Thymus (tissue), 11 donors: ENCODE measurements at regions not wholly inside any gene's neighbourhood (a gene's known extent, or its start where the extent isn't known, plus 50 kb on each side); places are given as distances from the start of the nearest gene placed in this dataset.

Experiments used
- DNase-seq, 9 donors: peaks; one replicate each; pipeline ENCODE4 v3.0.0-alpha.2; 2013; ENCODE audit warnings: low spot score in 9 of 9, low read depth in 6 of 9, missing footprints in 1 of 9
- H3K27ac ChIP-seq, 2 donors: one replicate each; pipeline ENCODE4 v1.5.1; 2013; ENCODE audit warnings: control low read depth in 1 of 2, low read depth in 1 of 2, low read length in 1 of 2, mild to moderate bottlenecking in 1 of 2, moderate library complexity in 1 of 2
- H3K27me3 ChIP-seq, 2 donors: one replicate each; pipeline ENCODE4 v1.5.1; 2013; ENCODE audit warnings: low read length in 1 of 2; ENCODE audit not compliant: control insufficient read depth in 2 of 2, insufficient read depth in 1 of 2
- H3K36me3 ChIP-seq, 2 donors: one replicate each; pipeline ENCODE4 v1.5.1; 2013; ENCODE audit warnings: low read length in 1 of 2, mild to moderate bottlenecking in 1 of 2, moderate library complexity in 1 of 2; ENCODE audit not compliant: control insufficient read depth in 2 of 2, insufficient read depth in 2 of 2
- H3K4me1 ChIP-seq, 2 donors: one replicate each; pipeline ENCODE4 v1.5.1; 2013; ENCODE audit warnings: low read length in 2 of 2; ENCODE audit not compliant: control insufficient read depth in 2 of 2, insufficient read depth in 2 of 2
- H3K4me3 ChIP-seq, 2 donors: one replicate each; pipeline ENCODE4 v1.5.1; 2013; ENCODE audit warnings: low read length in 2 of 2, control low read depth in 1 of 2, mild to moderate bottlenecking in 1 of 2
- H3K9me3 ChIP-seq, 2 donors: one replicate each; pipeline ENCODE4 v1.5.1; 2013; ENCODE audit warnings: low read length in 1 of 2, mild to moderate bottlenecking in 1 of 2; ENCODE audit not compliant: control insufficient read depth in 2 of 2, insufficient read depth in 1 of 2
- WGBS: extraction: QIAGEN DNeasy Blood & Tissue Kit; methylation state at CpG from one replicate; pipeline ENCODE4 v1.1.7; 2013; 5-methylcytosine and 5-hydroxymethylcytosine counted together
- donor health status: healthy.

DNA sequence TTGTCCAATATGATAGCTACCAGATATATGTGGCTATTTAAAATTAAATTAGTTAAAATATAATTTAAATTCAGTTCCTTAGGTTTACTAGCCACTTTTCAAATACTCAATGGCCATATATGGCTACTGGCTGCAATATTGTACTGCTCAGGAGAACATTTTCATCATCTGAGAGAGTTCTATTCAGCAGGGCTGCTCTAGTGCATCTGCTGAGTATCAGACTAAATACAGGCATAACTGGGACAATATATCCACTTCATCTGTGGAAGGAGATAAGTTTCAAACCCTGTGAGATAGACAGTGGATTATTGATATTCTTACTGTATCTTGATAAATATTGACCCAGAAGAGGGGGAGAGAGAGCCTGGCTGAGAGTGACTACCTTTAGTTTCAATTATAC is 240.1 kb upstream of the ANKRD50 start:
- H3K4me1 ChIP-seq = no peaks in the 10 kb centered on the region
- no peaks in the 10 kb centered on the region for H3K27me3 ChIP-seq
- no peaks in the 10 kb centered on the region for H3K9me3 ChIP-seq
- no peak overlapping the region for H3K4me3 ChIP-seq
- no peak overlapping the region for H3K27ac ChIP-seq
- no peaks in the 10 kb centered on the region for H3K36me3 ChIP-seq
- no peak for DNase-seq

DNA sequence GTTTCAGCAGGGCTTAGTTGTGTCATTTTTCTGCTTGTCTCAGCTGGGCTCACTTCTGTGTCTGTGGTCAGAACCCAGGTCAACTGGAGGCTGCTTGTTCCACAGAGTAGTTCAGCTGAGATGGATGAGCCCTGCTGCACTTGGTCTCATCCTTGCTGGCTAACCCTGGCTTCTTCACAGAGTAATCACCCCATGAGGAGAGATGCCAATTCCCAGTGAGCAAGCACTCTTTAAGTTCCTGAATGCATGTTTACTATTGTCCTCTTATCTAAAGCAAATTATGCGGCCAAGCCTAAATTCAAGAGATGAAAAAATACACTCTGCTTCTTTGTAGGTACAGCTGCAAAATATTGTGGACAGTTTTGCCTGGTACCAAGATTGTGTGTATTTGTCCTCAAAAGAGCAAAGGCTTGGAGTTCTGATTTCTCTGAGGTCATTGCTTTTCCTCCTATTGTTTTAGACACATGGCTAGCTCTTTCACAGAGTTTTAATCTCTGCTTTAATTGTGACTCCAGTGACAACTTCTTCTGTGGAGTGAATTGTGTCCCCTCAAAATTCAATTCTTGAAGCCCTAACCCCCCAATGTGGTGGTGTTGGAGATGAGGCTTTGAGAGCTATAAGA is 236.6 kb upstream of the ANKRD50 start:
- H3K27ac ChIP-seq = no peak overlapping the region
- DNase-seq = no peak
- H3K4me1 ChIP-seq = no peaks in the 10 kb centered on the region
- no peaks in the 10 kb centered on the region for H3K36me3 ChIP-seq
- no peaks in the 10 kb centered on the region for H3K27me3 ChIP-seq
- H3K4me3 ChIP-seq = no peak overlapping the region
- no peaks in the 10 kb centered on the region for H3K9me3 ChIP-seq
- WGBS = 95% methylated on average over 1 of the region's 1 CpG

DNA sequence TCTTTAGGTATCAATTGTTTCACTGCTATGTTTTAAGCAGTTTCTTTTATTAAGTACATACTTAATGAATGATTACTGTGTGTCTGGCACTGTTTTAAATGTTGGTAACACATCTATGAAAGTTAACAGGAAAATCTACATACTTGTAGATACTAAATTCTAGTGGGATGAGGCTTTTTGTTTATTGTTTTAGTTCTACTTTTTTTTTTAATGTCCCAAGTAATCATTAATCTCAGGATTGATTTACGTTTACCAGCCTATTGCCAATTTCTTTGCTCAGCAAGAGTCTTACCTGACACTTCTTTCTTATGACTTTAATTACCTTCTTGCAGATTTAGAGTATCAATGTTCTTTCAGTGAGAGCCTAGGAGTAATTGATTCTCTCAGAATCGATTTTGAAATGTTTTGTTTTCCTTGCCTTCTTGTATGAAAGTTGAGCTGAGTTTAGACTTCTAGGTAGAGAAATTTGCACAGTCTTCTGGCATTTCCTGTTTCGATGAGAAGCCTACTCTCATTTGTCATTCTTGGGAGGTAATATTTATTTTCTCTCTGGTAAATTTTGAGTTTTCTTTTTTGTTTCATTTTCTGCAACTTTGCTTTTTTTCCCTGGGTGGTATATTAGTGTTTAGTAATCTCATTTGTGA is 235.2 kb upstream of the ANKRD50 start:
- WGBS = 79% methylated on average over 3 of the region's 3 CpGs
- Histone ChIP-seq H3K9me3 (no peaks in the 10 kb centered on the region), H3K4me3 (no peak overlapping the region), H3K36me3 (no peaks in the 10 kb centered on the region), H3K4me1 (no peaks in the 10 kb centered on the region), H3K27me3 (no peaks in the 10 kb centered on the region), H3K27ac (no peak overlapping the region)
- no peak for DNase-seq

DNA sequence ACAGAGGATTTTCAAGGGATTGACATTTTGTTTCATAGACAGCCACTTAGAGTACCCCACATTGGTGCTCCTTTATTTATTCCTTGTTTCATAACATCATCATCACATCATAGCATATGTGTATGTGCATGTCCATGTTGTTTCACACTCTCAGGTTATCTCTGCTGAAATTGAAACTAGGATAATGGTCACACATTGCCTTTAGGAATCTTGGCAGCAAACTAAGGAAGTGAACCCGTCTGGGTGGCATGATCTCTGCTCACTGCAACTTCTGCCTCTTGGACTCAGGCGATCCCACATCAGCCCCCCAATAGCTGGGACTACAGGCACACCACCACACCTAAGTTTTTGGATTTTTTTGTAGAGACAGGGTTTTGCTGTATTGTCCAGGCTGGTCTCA is 234.2 kb upstream of the ANKRD50 start:
- 83% methylated on average over 2 of the region's 2 CpGs for WGBS
- Histone ChIP-seq H3K9me3 (no peaks in the 10 kb centered on the region), H3K27me3 (no peaks in the 10 kb centered on the region), H3K4me3 (no peak overlapping the region), H3K36me3 (no peaks in the 10 kb centered on the region), H3K27ac (no peak overlapping the region), H3K4me1 (no peaks in the 10 kb centered on the region)
- no peak for DNase-seq

DNA sequence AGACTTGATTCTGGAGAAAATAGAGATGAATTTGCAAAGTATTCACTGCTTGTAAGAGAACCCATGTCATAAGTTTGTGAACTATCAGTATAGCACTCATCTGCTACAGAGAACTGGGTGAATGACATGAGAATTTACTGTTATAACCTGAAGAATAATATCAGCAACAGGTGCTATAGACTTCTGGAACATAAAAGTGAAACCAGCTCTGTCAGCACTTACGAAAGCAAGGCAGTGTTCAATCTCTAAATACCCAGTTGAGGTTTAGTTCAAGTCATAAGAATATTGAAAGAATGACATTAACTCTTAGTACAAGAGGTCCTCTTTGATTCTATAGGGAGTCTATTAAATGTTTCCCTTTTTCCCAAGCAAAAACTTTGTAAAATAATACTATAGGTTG is 232.9 kb upstream of the ANKRD50 start:
- Histone ChIP-seq H3K27ac (no peak overlapping the region), H3K4me3 (no peak overlapping the region), H3K27me3 (no peaks in the 10 kb centered on the region), H3K36me3 (no peaks in the 10 kb centered on the region), H3K9me3 (no peaks in the 10 kb centered on the region), H3K4me1 (no peaks in the 10 kb centered on the region)
- 84% methylated on average over 1 of the region's 1 CpG for WGBS
- DNase-seq = no peak

DNA sequence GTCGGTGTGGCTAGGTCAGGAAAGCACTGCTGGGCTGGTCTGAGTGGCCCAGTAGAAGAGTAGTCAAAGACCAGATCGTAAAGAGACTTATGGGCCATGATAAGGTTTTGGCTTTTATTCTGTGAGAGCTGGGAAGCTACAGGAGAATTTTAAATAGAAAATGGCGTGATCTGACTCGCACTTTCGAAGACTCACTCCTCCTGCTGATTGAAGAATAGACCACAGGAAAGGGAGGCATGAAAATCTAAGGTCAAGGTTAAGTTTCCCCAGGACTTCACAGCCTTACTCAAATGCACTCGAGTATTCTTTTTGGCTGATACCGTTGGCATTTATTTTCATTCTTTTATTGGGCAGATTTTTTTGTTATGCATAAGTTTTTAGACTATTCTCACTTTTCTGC is 231.4 kb upstream of the ANKRD50 start:
- Histone ChIP-seq H3K4me1 (no peaks in the 10 kb centered on the region), H3K9me3 (no peaks in the 10 kb centered on the region), H3K27ac (no peak overlapping the region), H3K27me3 (no peaks in the 10 kb centered on the region), H3K36me3 (no peaks in the 10 kb centered on the region), H3K4me3 (no peak overlapping the region)
- DNase-seq = no peak
- WGBS = 94% methylated on average over 7 of the region's 7 CpGs

DNA sequence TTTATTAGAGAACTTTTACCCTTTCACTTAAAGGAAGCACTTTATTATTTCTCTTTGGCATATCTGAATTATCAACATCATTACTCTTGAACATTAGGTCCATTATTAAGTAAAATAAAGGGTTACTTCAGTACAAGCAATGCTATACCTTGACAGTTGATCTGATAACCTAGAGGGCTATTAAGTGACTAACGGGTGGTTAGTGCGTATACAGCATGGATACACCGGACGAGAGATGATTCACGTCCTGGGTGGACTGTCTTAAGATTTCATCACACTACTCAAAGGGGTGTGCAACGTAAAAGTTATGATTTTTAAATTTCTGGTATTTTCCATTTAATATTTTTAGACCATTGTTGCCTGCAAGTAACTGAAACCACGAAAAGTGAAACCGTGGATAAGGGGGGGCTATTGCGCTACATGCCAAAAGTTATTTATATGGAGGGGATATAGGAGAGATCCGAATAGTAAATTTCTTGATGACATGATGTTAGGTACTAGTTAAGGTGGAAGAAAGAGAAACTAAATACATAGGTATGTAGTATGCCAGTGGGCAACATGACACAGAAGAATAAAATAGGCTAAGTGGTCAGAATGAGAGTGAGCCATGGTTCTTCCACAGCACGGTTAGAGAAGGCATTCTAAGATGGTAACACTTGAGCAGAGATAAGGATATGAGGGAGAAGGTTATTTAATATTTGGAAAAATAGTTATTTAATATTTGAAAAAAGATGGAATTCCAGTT is 230.8 kb upstream of the ANKRD50 start:
- DNase-seq = no peak
- H3K27ac ChIP-seq = no peak overlapping the region
- no peaks in the 10 kb centered on the region for H3K36me3 ChIP-seq
- 91% methylated on average over 11 of the region's 11 CpGs for WGBS
- H3K9me3 ChIP-seq = no peaks in the 10 kb centered on the region
- H3K27me3 ChIP-seq = no peaks in the 10 kb centered on the region
- H3K4me3 ChIP-seq = no peak overlapping the region
- H3K4me1 ChIP-seq = no peaks in the 10 kb centered on the region

DNA sequence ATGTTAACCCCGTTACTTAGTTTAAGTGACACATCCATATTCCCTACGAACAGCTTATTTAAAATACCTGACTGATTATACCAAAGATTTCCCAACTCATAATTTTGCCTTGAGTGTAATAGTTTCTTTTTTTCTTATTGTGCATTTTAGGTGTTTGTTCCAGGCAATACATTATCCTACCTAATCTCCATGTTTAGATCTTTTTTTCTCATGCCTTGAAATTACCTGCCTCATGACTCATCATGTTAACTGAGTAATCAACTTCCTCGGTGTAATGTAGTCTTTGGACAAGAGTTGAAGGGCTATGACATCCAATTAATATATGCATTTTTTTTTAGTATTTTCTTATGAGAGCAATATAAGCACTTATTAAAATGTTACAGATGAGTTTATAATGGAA is 228.7 kb upstream of the ANKRD50 start:
- Histone ChIP-seq H3K4me1 (no peaks in the 10 kb centered on the region), H3K36me3 (no peaks in the 10 kb centered on the region), H3K27ac (no peak overlapping the region), H3K9me3 (no peaks in the 10 kb centered on the region), H3K4me3 (no peak overlapping the region), H3K27me3 (no peaks in the 10 kb centered on the region)
- no peak for DNase-seq
- 95% methylated on average over 3 of the region's 3 CpGs for WGBS

DNA sequence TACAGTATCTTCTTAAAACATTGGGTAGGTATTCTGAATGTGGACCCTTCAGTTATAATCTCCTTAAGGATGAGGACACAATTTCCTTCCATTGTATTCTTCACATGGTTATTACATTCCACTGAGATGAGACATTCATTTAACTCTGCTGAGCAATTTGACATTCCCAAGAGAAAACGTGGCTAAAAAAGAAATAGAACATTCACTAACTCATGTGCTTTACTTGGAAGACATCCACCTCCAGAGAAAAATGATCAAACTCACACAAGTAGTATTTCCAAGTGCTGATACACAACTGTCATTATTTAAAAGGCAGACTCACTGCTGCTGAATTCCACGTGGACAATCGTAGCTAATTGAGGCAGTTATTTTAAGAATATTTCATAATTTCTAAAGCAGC is 227.9 kb upstream of the ANKRD50 start:
- no peaks in the 10 kb centered on the region for H3K9me3 ChIP-seq
- no peaks in the 10 kb centered on the region for H3K4me1 ChIP-seq
- H3K27me3 ChIP-seq = no peaks in the 10 kb centered on the region
- WGBS = 85% methylated on average over 3 of the region's 3 CpGs
- H3K27ac ChIP-seq = no peak overlapping the region
- no peak overlapping the region for H3K4me3 ChIP-seq
- DNase-seq = no peak
- no peaks in the 10 kb centered on the region for H3K36me3 ChIP-seq
